RPMI7951 (cell line): ENCODE measurements at regions not wholly inside any gene's neighbourhood (a gene's known extent, or its start where the extent isn't known, plus 50 kb on each side); places are given as distances from the start of the nearest gene placed in this dataset.

ENCODE experiments used
- DNase-seq: peaks from one replicate; pipeline ENCODE4 v3.0.0-alpha.2; 2012; ENCODE audit warnings: low read depth

DNA sequence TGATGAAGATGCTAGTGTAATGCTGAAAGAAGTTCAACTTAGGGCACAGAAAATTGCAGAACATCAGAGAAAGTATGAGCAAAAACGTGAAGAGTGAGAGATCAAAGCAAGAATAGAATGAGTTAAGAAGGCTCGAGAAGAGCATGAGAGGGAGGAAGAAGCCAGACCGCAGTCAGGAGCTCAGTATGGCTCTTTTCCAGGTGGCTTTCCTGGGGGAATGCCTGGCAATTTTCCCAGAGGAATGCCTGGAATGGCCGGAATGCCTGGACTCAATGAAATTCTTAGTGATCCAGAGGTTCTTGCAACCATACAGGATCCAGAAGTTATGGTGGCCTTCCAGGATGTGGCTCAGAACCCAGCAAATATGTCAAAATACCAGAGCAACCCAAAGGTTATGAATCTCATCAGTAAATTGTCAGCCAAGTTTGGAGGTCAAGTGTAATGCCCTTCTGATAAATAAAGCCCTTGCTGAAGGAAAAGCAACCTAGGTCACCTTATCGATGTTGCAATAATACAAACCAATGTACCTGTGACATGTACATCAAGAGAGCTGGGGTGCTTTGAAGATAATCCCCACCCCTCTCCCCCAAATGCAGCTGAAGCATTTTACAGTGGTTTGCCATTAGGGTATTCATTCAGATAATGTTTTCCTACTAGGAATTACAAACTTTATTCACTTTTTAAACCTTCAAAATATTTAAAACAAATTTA lies 277.9 kb downstream of the LPIN1 start:
- DNase-seq = peak; percentile 94

DNA sequence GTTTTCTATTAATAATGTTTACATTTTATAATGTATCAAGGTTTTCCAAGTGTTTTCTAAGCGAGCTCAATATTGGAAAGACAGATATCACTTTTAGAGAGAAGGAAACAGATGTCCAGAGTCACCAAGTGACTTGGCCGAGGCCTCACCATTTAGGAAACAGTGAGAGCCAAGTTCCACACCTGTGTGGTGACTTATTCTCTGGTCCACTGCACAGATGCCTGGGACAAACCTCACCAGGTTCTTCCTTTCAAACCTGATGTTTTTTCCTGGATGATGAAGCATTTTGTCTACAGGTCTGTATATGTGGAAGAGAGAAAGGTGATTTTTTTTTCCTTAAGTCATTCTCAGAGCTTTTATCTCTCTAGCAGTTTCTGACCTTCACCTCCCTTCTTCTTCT lies 280.7 kb downstream of the LPIN1 start:
- no peak for DNase-seq

DNA sequence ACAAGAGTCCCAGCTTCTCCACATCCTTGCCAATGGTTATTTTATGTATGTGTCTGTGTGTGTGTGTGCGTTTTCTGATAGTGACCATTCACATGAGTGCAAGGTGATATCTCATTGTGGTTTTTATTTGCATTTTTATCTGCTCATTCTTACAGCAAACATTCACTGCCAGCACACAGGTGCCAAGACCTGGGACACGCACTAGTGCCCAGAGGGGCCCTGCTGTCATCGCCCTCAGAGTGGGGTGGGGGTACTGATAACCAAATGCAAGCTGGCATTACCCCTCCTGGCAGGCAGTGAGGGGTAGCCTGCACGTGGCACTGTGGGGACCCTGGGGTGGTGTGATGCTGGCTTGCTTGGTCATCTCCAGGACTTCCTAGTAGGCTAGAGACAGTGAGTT lies 285.4 kb downstream of the LPIN1 start:
- DNase-seq = no peak

DNA sequence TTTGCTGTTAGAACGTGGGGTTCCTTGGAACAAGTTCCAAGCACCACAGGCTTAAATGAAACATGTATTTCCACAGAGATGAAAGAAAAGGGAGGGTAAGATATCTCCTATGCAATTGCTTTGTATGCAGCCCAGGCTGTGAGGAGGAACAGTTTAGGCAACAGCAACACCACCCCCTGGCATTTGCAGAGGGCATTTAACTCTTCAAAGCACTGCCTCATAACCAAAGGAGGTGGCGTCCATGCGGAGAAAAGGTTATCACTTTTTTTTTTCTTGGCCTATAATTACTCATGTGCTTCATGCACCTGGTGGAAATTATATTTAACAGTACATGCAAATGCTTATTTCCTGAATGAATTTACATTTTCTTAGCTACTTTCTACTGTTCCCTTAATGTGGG lies 286.0 kb downstream of the LPIN1 start:
- DNase-seq = no peak

DNA sequence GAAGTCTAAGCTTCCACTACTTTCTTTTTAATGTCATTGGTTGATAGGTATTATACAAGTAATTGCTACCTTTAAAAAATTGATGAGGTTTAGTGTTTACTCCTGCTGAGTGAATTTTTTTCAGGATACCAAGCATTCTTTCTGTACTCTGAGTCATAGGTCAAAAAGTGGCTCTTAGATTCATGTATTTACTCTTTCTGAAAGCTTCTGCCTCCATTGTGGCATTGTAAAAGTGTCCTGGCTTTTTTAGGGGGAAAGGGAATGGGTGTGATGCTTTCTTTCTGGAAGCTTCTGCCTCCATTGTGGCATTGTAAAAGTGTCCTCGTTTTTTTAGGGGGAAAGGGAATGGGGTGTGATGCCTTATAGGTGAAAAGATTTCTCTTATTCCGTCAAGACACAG lies 286.5 kb downstream of the LPIN1 start:
- peak; percentile 47 for DNase-seq

DNA sequence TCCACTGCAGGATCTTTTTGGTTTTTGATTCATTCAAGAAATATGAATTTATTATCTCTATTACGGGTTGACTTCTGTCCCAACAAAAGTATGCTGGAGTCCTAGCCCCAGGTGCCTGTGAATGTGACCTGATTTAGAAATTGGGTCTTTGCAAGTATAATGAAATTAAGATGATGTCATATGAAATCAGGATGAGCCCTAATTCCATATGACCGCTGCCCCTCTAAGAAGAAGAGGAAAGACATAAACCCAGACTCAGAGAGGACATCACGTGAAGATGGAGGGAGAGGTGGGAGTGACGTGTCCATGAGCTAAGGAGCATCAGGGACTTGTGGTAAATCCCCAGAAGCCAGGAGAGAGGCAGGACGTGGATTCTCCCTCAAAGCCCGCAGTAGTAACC lies 287.1 kb downstream of the LPIN1 start:
- DNase-seq = no peak

DNA sequence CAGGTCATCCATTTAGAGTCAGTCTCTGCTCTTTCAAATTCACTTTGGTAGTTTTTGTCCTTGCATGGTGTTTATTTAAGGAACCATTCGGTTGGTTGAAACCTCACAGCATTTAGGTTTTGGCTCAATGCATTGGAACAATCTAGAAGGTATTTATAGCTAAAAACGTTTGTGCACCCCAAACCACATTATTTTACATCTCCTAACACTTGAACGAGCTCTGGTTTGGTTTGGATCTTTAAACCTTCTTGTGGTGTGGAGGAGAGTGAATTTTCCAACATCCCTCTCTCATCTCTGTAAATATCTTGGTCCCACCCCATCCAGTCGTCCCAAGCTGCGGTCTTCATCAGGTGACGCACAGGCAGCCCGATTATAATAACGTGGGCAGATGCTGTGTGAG lies 287.9 kb downstream of the LPIN1 start:
- no peak for DNase-seq

DNA sequence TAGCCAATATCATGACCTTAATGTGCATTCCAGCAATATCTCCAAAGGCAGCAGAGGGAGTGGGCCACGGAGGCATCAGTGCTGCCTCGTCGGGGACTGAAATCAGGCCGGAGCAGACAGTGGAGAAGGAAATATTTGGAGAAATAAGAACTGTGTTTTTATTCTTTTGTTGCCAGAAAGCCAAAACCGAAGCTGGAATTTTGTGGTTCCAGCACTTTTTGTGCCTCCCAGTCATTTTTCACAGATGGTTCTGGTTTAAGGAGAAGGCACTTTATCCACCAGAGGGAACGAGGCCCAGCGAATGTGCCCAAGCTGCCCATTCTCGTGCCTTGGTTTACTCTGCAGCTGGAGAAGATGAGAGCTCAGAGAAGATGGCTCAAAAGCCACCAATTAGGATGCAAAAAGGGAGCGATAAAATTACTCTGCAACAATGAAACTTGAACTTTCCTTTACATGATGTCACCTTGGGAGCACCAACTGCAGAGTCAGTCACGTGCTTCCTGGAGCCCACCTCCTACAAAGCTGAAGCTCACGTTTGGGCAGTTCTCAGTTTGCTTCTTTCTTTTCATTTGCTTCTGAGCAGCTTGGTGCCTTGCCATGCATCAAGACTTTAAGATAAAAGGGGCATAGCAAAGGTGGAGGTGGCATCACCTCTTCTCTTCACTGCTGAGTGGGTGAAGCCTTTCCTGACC lies 288.7 kb downstream of the LPIN1 start:
- DNase-seq = peak; percentile 75

DNA sequence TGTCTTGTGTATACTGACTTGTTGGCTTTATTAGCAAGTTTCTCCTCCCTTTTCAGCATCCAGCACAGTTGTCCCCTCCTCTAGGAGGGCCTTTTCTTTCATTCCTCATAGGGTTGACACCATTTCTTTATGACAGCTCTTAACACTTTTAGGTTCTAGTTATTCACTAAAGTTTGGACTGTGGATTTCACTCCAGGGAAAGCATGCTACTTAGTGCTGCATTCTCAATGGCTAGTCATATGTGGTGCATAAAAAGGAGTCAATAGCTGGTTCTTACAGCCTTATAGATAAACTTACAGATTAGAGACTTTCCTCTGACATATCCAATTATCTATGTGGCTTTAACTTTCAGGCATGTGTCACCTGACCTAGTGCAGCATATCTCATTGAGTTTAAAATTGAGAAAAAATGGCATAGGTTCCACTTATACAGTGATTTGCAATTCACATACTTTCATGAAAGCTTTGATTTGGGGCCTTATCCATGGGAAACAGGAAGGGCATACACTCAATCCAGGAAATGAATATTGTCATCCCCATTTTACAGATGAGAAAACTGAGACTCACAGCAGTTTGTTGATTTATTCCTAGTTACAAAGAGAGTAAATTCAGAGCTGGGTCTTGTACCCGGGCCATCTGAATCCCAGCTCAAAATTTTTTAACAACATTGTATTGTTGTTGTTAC lies 289.7 kb downstream of the LPIN1 start:
- no peak for DNase-seq

DNA sequence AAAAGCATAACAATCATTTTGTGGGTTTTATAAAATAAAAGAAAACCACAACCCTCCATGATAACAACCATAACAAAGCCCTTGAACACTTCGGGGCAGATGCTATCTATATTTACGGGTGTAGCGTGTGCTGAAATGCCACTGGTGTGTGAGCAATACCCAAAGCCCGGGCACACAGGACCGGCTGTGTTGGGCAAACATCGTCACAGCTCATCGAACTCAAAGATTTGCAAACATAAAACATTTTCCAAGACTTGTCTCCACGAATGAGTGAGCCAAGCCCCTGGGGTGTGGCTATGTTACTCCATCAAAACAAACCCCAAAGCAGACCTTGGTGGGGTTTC lies 290.2 kb downstream of the LPIN1 start:
- peak; percentile 49 for DNase-seq

DNA sequence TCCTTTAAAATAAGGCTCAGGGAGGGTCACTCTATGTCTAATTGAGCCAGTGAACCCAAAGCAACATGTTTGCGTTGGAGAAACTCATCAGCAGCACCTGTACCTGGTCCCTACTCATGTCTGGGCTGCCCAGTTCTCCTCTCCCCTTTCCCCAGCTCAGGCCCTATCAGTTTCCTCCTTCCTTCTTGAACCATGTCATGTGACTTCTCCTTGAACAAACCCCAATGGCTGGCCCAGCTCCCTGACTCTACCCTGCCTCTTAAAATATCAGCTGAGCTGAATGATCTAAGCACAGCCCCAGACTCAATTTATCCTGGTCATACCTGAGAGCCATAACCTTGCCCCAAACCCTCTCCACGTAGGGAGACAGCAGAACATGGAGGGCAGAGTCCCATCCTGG lies 290.9 kb downstream of the LPIN1 start:
- no peak for DNase-seq

DNA sequence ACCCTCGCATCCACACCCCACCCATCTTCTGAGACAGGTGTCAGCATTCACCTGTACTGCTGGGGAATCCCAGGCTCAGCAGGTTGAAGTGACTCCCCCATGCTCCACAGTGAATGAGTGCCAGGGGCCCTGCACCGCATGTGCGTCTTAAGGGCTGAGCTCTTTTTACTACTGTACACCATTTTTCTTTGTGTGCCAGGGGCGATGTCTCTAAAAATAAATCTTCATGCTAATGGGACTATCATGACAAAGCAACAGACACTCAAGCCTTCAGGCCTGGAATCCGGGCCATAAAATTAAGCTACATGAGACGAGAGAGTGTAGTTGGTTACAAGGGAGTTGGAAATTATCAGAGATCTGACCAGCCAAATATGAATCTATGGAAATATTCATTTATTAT lies 294.8 kb downstream of the LPIN1 start:
- DNase-seq = no peak

DNA sequence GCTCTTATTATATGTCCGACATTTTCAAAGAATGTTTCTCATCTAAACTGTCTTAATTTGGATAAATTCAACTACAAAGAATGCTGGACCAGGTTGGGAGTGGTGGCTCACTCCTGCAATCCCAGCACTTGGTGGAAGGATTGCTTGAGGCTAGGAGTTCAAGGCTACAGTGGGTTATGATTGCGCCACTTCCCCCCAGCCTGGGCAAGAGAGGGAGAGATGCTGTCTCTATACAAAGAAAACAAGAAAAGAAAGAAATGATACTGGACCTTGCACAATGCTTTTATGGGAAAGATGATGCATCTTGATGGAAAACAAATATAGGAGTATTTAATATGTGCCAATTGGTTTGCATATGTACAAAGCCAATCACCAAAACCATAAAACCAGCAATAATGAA lies 296.7 kb downstream of the LPIN1 start:
- DNase-seq = no peak

DNA sequence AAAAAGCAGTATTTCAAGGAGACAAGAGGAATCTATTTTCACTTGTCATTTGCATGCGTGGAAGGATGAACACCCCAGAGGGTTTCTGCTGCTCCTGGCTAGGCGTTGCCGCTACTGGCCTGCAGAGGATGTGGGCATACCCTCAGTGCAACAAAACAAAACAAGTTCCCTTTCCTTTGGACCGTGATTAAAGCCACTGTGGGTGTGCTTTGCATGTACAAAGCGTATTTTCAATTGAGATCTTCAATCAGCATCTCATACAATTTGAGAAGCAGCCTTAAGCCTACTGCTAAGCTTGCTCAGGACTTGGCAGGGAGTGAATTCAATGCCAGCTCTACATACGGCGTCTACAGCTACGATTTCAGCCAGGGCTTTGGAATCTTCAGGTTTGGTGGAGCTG lies 298.4 kb downstream of the LPIN1 start:
- no peak for DNase-seq

DNA sequence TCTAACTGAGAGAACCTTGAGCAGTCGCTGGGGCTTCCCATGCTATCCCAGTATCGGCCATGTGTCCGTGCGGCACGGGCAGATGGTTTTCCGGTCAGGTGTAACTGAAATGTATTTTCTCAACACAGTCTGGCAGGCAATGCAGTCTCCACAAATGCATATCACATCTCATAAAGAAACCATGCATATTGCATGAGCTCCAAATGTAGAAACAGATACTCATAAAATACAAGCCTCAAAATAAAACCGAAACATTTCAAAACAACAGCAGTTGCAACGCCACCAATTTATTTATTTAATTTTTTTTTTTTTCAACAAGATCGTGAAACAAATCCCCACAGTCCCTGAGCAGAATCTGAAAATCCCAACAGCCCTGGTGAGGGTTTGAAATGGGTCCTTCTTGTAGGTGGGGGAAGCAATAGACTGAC lies 299.4 kb downstream of the LPIN1 start:
- no peak for DNase-seq

DNA sequence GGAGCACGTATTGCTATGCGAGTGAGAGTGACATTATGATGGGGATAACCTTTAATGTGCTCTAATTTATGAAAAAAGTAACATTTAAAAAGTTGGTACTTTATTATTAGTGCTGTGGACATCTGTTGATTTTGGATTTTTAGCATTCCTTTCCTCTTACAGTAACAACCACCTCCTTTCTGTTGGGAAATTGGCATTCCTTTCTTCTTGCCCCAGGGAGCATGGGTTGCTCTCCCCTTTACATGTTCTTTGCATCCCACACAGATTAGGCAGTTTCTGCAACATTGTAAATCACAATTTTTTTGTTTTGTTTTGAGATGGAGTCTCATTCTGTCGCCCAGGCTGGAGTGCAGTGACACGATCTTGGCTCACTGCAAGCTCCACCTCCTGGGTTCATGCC lies 300.2 kb downstream of the LPIN1 start:
- DNase-seq = peak; percentile 94

DNA sequence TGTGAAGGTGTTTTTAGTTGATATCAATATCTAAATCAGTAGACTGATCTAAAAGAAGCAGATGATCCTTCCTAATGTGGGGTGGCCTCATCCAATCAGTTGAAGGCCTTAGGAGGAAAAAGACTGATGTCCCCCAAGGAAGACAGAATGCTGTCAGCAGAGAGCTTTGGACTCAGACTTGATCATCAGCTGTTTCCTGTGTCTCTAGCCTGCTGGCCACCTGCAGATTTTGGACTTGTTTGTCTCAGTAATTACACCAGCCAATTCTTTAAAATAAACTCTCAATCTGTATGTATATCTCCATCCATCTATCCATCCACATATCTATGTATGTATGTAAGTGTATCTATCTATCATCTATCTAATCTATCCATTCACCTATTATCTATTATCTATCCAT lies 301.3 kb downstream of the LPIN1 start:
- no peak for DNase-seq

DNA sequence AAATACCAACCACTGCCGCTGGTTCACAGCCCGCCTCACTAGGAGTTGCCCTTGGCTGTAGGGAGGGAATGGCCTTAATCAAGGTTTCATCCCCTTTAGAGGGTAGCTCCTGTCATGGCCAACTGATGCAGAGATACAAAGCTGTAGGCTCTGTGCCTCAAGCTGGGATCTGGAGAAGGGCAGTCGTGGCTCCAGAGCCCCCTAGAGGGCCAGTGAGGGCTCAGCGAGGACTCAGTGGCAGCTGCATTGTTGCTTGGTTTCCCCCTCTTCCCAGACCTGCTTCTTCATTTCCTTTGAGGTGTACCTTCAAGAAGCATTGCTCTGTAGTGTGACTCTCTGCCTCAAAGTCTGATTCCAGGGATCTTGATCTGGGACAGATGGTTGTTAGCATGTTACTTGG lies 302.1 kb downstream of the LPIN1 start:
- DNase-seq = no peak

DNA sequence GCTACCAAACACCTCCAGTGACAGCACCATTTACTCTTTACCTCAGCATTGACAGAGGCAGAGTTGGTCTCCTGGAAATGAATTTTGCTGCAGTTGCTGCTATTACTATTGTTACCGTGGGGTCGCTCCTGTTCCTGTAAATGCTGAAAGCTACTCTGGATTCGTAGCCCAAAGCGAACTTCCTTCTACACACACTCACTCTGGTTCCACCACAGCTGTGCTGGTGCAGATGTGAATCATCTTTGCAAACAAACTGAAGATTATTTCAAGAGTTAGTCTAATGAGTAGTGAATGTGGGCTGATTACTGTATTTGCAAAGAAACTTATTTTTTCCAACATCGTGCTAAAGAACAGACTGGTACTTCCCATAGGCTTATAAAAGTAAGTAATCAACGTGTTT lies 304.0 kb downstream of the LPIN1 start:
- DNase-seq = peak; percentile 97

DNA sequence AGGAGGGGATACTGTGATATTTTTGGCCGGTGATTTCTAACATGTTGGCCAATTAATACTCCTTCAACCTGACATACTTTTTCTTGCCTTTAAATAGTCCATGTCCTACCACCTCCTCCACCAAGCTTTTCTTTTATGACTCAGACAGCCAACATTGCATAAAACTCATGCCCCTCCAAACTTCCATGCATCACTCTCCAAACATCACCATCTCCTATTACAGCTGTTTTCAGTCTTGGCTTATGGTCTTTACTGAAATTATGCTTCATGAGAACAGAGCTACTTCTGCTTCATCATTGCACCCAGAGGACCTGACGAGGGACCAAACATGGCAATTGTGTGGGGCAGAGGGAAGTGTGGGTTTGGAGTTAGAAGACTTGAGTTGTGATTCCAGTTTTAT lies 305.4 kb downstream of the LPIN1 start:
- DNase-seq = peak; percentile 84

DNA sequence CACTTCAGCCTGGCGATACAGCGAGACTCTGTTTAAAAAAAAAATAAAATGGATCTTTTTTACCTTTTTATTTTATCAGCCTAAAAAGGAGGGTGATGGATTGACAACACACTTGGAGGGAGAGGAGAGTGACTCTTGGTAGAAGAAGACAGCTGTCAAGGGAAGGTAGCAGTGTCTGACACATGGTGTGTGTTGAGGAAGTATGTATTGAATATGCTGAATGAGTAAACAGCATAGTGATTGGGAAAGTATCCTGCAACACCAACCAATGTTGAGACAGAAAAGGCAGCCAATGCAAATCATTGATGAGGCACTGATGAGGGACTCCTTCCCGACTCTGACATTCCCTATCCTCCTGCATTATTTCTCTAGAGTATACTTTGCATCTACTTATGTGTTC lies 306.4 kb downstream of the LPIN1 start:
- no peak for DNase-seq

DNA sequence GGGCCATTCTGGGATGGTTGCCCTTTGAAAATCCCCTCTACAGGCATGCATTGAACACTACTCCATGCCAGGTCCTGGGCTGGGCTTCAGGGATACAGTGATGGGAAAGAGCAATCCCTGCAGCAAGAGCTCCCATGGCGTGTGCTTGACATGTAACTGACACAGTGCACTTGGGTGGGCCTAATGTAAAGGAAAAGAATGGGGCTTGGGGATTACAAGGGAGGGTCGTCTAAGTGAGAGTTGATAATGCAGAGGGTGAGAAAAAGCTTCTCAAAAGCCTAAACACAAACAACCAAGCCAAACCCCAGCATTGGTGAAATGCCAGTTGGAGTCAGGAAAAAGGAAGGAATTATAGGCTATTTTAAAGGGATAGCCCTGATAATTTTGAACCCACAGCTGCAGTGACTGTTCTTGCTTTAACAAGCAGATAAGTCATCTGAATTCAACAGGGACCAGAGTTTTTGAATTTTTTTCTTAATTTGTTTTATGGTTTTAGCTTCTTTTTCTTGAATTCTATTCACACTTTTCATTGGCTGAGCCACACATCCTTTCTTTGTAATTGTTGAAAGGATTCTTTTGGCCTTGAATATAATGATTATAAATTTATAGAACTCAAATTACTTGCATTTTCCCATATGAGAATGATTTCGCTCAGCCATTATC lies 308.7 kb downstream of the LPIN1 start:
- DNase-seq = no peak
